ENCODE measurements at regions not wholly inside any gene's neighbourhood (a gene's known extent, or its start where the extent isn't known, plus 50 kb on each side); places are given as distances from the start of the nearest gene placed in this dataset.

GRCh38 chr4:170538821-170539473 is 449.2 kb upstream of the AADAT start:
- dilution Hi-C loops (cut with MboI; ENCODE audit: extremely low pct_ligation_motif_present, low sequenced_read_pairs): no loop called here
- TF ChIP-seq EZH2 (IDR thresholded peaks at IDR 0.05; ENCODE audit: low read length) (no peak), CTCF (optimal IDR thresholded peaks at IDR 0.05 in 1 of 3, IDR thresholded peaks at IDR 0.05 in 1 of 3, conservative IDR thresholded peaks at IDR 0.05 in 1 of 3; ENCODE audit: extremely low read depth in 1 of 3, insufficient read depth in 2 of 3, low read length in 3 of 3) (no peak)
- H3K27ac ChIP-seq (ENCODE audit: control insufficient read depth, insufficient read depth, low read length): no peak overlapping the region
- H3K79me2 ChIP-seq (ENCODE audit: control insufficient read depth, insufficient read depth, low read length): no peaks in the 10 kb centered on the region
- H3K4me3 ChIP-seq (ENCODE audit: control insufficient read depth in 2 of 3, extremely low read depth in 1 of 3, insufficient read depth in 2 of 3, low read depth in 1 of 3, low read length in 3 of 3): no peak overlapping the region
- FAIRE-seq (no peak), DNase-seq (ENCODE audit: low read depth, low spot score) (no peak)
- H3K36me3 ChIP-seq (ENCODE audit: control insufficient read depth in 2 of 2, extremely low read depth in 1 of 2, insufficient read depth in 2 of 2, low read length in 2 of 2): no peaks in the 10 kb centered on the region
- no peaks in the 10 kb centered on the region for H3K9me3 ChIP-seq (ENCODE audit: control insufficient read depth, low read depth, low read length)
- H3K4me1 ChIP-seq (ENCODE audit: control insufficient read depth, extremely low read depth, insufficient read depth, low read length): no peaks in the 10 kb centered on the region
- H4K20me1 ChIP-seq (ENCODE audit: control insufficient read depth, extremely low read depth, insufficient read depth, low read length): no peaks in the 10 kb centered on the region
- no peak overlapping the region for H2AFZ ChIP-seq (ENCODE audit: control insufficient read depth, low read length)
- no peak overlapping the region for H3K9ac ChIP-seq (ENCODE audit: control insufficient read depth, extremely low read depth, insufficient read depth, low read length)
- H3K9me1 ChIP-seq (ENCODE audit: control insufficient read depth, extremely low read depth, insufficient read depth, low read length): no peaks in the 10 kb centered on the region
- H3K4me2 ChIP-seq (ENCODE audit: control insufficient read depth, extremely low read depth, insufficient read depth, low read depth, low read length): no peak overlapping the region
- no peaks in the 10 kb centered on the region for H3K27me3 ChIP-seq (ENCODE audit: control insufficient read depth, extremely low read depth, insufficient read depth, low read length)

GRCh38 chr4:170529748-170530722 is 440.3 kb upstream of the AADAT start:
- Histone ChIP-seq H3K36me3 (ENCODE audit: control insufficient read depth in 2 of 2, extremely low read depth in 1 of 2, insufficient read depth in 2 of 2, low read length in 2 of 2) (no peaks in the 10 kb centered on the region), H3K9ac (ENCODE audit: control insufficient read depth, extremely low read depth, insufficient read depth, low read length) (no peak overlapping the region), H3K27me3 (ENCODE audit: control insufficient read depth, extremely low read depth, insufficient read depth, low read length) (no peaks in the 10 kb centered on the region), H2AFZ (ENCODE audit: control insufficient read depth, low read length) (no peak overlapping the region), H3K4me1 (ENCODE audit: control insufficient read depth, extremely low read depth, insufficient read depth, low read length) (no peaks in the 10 kb centered on the region), H3K9me1 (ENCODE audit: control insufficient read depth, extremely low read depth, insufficient read depth, low read length) (no peaks in the 10 kb centered on the region), H3K4me3 (ENCODE audit: control insufficient read depth in 2 of 3, extremely low read depth in 1 of 3, insufficient read depth in 2 of 3, low read depth in 1 of 3, low read length in 3 of 3) (no peak overlapping the region), H3K4me2 (ENCODE audit: control insufficient read depth, extremely low read depth, insufficient read depth, low read depth, low read length) (no peak overlapping the region), H3K9me3 (ENCODE audit: control insufficient read depth, low read depth, low read length) (no peaks in the 10 kb centered on the region), H3K27ac (ENCODE audit: control insufficient read depth, insufficient read depth, low read length) (no peak overlapping the region), H4K20me1 (ENCODE audit: control insufficient read depth, extremely low read depth, insufficient read depth, low read length) (no peaks in the 10 kb centered on the region), H3K79me2 (ENCODE audit: control insufficient read depth, insufficient read depth, low read length) (no peaks in the 10 kb centered on the region)
- TF ChIP-seq EZH2 (IDR thresholded peaks at IDR 0.05; ENCODE audit: low read length) (no peak), CTCF (optimal IDR thresholded peaks at IDR 0.05 in 1 of 3, IDR thresholded peaks at IDR 0.05 in 1 of 3, conservative IDR thresholded peaks at IDR 0.05 in 1 of 3; ENCODE audit: extremely low read depth in 1 of 3, insufficient read depth in 2 of 3, low read length in 3 of 3) (no peak)
- FAIRE-seq (no peak), DNase-seq (ENCODE audit: low read depth, low spot score) (no peak)
- dilution Hi-C loops (cut with MboI; ENCODE audit: extremely low pct_ligation_motif_present, low sequenced_read_pairs): no loop called here
